GM12872 (cell line): ENCODE measurements at regions not wholly inside any gene's neighbourhood (a gene's known extent, or its start where the extent isn't known, plus 50 kb on each side); places are given as distances from the start of the nearest gene placed in this dataset.

ENCODE experiments used
- TF ChIP-seq, protein P1 (sequence below): IDR thresholded peaks from 3 replicates; pipeline ENCODE4 v1.5.1; 2011; ENCODE audit warnings: low read depth, mild to moderate bottlenecking, low read length, moderate library complexity; ENCODE audit not compliant: insufficient read depth

DNA sequence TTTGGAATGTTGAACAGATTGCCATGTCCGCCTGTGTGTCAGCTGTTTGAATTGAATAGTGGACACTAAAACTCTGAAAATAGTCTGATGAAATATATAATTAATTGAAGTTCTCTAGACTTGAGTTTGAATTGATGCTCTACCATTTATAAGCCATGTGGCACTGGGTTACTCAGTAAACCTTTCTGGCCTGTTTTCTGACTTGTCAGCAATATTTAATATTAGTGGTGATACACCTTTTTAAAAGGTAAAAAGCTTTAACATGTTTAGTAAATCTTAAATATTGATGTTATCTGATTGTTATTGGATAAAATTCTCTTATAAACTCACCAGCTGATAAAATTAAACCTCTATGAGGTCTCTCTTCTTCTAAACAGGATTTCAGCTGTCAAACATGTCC, 695.4 kb upstream of the HS3ST1 start:
- TF ChIP-seq, protein P1, sequence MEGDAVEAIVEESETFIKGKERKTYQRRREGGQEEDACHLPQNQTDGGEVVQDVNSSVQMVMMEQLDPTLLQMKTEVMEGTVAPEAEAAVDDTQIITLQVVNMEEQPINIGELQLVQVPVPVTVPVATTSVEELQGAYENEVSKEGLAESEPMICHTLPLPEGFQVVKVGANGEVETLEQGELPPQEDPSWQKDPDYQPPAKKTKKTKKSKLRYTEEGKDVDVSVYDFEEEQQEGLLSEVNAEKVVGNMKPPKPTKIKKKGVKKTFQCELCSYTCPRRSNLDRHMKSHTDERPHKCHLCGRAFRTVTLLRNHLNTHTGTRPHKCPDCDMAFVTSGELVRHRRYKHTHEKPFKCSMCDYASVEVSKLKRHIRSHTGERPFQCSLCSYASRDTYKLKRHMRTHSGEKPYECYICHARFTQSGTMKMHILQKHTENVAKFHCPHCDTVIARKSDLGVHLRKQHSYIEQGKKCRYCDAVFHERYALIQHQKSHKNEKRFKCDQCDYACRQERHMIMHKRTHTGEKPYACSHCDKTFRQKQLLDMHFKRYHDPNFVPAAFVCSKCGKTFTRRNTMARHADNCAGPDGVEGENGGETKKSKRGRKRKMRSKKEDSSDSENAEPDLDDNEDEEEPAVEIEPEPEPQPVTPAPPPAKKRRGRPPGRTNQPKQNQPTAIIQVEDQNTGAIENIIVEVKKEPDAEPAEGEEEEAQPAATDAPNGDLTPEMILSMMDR, result no peak

GRCh38 chr4:12123707-12124106, 695.0 kb upstream of the HS3ST1 start:
- TF ChIP-seq, protein P1, result no peak

- TF ChIP-seq, protein P1, result no peak
Observed at GRCh38 chr4:12122316-12122715, 693.6 kb upstream of the HS3ST1 start.

- TF ChIP-seq, protein P1, result no peak
Observed at GRCh38 chr4:12120968-12121367, 692.3 kb upstream of the HS3ST1 start.

- TF ChIP-seq, protein P1, result no peak
Observed at GRCh38 chr4:12118651-12119213, 690.0 kb upstream of the HS3ST1 start.

DNA sequence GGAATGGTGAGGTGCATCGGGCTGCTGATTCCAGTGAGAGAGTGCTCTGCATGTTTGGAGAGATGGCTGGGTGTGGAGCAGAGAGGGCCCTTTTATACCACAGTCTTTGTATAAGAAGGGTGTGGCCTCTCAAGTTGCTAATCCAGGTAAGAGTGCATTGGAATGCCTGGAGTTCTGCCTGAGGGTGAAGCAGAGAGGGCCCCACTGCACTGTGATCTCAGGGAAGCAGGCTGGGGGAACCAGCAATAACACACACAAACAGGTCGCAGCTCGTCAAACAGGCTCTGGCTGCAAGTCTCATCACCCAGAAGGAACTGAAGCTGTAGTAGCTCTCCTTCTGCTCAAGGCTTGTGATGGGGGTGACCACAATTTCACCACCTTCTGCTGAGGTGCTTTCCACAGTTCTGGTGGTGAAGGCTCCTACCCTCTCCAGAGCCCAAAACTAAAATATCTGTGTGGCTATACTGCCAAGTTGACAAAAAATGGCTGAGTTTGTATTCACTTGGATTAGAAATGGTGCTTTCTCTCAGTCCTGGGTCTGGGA, 687.4 kb upstream of the HS3ST1 start:
- TF ChIP-seq, protein P1, result no peak

DNA sequence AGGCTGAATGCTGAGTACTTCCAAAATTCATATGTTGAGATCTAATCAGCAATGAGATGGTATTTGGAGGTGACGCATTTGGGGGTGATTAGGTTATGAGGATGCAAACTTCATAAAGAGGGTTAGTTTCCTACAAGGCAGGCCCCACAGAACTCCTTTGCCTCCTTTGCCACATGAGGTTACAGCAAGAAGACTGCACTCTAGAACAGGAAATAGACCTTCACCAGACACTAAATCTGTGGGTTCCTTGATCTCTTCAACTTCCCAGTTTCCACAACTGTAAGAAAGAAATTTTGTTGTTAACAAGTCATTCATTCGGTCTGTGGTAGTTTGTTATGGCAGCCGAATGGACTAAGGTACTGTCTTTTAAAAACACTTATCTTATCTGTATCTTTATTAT, 681.9 kb upstream of the HS3ST1 start:
- TF ChIP-seq, protein P1, result no peak
